GM12864 (cell line): ENCODE measurements at regions not wholly inside any gene's neighbourhood (a gene's known extent, or its start where the extent isn't known, plus 50 kb on each side); places are given as distances from the start of the nearest gene placed in this dataset.

Experiments used
- DNase-seq: peaks from one replicate; pipeline ENCODE4 v3.0.0-alpha.2; 2011; ENCODE audit warnings: low read depth
- H3K4me3 ChIP-seq: 2 replicates; pipeline ENCODE4 v1.5.1; 2011; ENCODE audit warnings: mild to moderate bottlenecking, low read depth, low read length, control low read depth
- TF ChIP-seq, protein P1 (sequence below): IDR thresholded peaks from 2 replicates; pipeline ENCODE4 v1.5.1; 2011; ENCODE audit warnings: low read depth, mild to moderate bottlenecking, moderate library complexity, low read length, control low read depth, inconsistent platforms; ENCODE audit errors: missing control alignments

DNA sequence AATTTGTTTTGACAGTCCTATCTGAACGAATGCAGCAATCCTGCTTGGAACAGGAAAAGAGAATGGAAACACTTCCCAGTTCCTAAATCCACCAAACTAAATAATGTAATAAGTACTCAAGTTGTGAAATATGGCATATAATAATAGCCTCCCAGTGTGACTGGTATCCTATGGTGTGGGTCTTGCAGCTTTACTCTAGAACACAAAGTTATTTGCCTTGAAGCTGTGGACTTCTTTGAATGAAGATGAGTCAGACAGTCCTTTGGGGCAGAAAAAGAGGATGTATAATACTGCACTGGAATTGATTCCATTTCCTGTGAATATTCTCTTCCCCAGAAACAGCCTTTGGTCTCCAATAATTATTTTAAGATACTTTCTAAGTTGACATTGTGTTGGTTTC is 887.0 kb downstream of the KCNA4 start:
- TF ChIP-seq, protein P1, sequence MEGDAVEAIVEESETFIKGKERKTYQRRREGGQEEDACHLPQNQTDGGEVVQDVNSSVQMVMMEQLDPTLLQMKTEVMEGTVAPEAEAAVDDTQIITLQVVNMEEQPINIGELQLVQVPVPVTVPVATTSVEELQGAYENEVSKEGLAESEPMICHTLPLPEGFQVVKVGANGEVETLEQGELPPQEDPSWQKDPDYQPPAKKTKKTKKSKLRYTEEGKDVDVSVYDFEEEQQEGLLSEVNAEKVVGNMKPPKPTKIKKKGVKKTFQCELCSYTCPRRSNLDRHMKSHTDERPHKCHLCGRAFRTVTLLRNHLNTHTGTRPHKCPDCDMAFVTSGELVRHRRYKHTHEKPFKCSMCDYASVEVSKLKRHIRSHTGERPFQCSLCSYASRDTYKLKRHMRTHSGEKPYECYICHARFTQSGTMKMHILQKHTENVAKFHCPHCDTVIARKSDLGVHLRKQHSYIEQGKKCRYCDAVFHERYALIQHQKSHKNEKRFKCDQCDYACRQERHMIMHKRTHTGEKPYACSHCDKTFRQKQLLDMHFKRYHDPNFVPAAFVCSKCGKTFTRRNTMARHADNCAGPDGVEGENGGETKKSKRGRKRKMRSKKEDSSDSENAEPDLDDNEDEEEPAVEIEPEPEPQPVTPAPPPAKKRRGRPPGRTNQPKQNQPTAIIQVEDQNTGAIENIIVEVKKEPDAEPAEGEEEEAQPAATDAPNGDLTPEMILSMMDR, result no peak
- no peak for DNase-seq
- H3K4me3 ChIP-seq, result no peak overlapping the region

DNA sequence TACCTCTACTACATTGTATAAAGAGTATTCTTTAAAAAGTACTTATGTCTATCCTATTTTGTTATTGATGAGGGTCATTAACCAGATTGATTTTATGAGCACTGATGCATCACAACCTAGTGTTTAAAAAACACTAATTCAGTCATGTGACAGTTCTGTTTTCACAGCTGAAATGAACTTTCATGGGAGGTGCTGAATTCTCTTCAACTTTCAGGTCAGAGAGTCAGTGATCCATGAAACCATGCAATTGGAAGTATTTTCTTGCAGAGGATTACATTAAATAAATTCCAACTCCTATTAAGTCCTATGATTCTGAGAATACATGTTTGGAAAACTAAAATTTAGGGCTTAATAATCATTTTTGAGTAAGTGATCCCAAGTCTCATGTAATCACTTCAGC is 889.4 kb downstream of the KCNA4 start:
- no peak for DNase-seq
- H3K4me3 ChIP-seq, result no peak overlapping the region
- TF ChIP-seq, protein P1, result no peak

DNA sequence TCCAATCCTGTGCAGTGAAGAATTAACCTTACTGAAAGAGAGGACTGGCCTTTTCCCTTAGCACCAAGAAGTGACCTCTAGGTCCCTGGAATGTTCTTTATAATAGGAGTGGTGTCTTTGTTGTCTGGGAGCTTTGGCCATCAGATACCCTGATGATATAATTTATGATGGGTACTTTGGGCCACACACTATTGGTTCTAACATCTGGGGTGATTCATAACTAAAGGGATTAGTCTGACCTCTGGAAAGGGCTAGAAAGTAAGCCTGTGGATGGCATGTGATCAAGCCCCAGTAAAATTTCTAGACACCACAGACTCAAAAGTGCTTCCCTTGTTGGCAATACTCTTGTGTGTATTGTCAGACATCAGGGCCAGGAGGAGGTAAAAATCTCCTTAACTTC is 891.2 kb downstream of the KCNA4 start:
- no peak overlapping the region for H3K4me3 ChIP-seq
- no peak for DNase-seq
- TF ChIP-seq, protein P1, result no peak

DNA sequence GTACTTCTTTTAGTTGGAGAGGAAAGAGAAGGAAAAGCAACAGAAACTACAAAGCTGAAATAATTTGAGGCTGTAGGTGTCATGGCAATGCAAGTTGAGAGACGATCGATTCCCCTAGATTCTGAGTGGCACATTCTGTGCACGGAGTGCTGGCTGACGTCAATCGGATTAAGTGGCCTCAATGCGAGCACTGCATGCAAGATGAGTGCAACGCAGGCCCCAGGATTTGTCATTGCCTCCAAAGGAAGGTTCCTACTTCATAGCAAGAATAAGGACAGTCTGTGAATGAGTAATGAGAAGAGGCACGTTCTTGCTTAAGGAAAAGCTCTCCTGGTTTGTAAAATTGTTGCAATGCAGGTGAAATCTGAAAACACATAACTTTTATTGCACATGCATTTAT is 892.4 kb downstream of the KCNA4 start:
- DNase-seq, result no peak
- no peak overlapping the region for H3K4me3 ChIP-seq
- TF ChIP-seq, protein P1, result no peak

DNA sequence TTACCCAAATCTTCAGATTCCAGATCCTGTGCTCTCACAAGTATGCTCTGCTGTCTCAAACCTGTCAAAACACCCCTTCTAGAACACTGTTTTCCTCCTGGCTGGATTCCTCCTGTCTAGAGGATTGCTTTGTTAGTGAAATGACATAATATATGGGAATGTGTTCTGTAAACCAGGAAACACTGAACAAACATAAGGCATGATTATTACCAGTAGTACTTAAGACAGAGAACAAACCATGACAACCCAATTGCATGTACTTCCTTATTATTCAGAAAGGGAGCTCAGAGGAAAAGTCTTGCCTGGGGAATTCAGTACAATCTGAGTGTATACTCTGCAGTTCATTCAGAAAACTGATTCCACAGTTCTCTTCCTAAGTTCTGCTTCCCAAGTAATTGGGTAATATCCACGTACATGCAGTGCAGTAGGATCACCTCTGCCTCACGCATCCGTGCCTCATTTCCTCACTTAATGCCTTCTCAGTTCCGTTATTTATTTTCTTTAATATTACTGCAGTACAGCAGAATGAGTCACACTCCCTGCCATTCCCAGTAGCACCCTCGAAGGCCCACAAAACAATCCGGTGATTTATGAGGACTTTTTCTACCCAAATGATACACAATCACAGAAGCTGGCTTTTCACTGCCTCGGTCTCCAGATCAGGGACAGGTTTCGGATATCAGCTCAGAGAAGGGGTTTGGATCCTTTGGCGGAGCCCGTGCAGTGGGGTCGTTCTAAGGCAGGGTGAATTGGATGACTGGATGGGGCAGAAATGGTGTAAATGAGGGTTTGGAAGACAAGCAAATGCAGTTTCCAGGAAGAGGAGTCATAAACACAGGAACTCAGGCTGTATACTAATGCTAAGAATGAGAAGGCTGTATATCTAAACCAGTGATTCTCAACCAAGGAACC is 896.9 kb downstream of the KCNA4 start:
- TF ChIP-seq, protein P1, result no peak
- H3K4me3 ChIP-seq, result no peak overlapping the region
- DNase-seq, result no peak

DNA sequence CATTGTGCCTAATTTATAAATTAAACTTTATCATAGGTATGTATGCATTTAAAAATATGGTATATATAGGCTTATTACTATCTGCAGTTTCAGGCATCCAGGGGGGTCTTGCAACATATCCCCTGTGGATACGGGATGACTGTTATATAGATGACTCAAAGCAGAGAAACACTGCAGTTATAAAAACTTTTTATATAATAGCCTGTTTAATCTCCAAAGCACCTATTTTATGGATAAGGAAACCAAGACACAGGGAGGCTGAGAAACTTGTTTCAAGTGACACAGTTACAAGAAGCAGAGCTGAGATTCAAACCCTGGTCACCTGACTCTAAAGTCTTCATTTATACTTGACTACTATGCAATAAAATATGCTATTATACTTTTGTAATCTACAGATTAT is 897.7 kb downstream of the KCNA4 start:
- TF ChIP-seq, protein P1, result no peak
- no peak for DNase-seq
- H3K4me3 ChIP-seq, result no peak overlapping the region

DNA sequence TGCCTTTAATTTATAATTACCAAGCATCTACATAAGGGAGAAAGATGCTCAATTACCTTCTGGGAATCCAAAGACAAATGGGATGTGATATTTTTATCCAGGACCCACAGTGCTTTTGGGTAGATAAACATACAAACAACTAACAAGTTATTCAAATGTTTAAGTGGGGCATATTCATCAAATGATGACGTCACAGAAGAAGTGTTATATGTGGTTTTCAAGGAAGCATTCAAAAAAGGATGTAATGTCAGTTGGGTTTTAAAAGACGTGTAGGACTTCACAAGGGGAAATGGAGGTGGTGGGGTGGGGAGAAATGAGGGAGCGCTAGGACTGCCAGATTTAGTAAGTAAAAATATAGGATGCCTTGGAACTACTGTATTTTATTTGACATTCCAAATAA is 915.9 kb downstream of the KCNA4 start:
- TF ChIP-seq, protein P1, result no peak
- H3K4me3 ChIP-seq, result no peak overlapping the region
- DNase-seq, result no peak
